ENCODE measurements at regions not wholly inside any gene's neighbourhood (a gene's known extent, or its start where the extent isn't known, plus 50 kb on each side); places are given as distances from the start of the nearest gene placed in this dataset.

GRCh38 chr20:4076671-4077070 is 61.3 kb upstream of the RNF24 start:
- peak; percentile 94 for DNase-seq (ENCODE audit: low read depth)
- H3K4me3 ChIP-seq (ENCODE audit: low read length) = no peak overlapping the region
- TF ChIP-seq CTCF (conservative IDR thresholded peaks at IDR 0.05; ENCODE audit: low read length) = no peak

GRCh38 chr20:4076033-4076432 is 60.7 kb upstream of the RNF24 start:
- TF ChIP-seq CTCF (conservative IDR thresholded peaks at IDR 0.05; ENCODE audit: low read length) = no peak
- H3K4me3 ChIP-seq (ENCODE audit: low read length) = no peak overlapping the region
- peak; percentile 19 for DNase-seq (ENCODE audit: low read depth)

GRCh38 chr20:4074877-4075455 is 59.6 kb upstream of the RNF24 start:
- H3K4me3 ChIP-seq (ENCODE audit: low read length) = no peak overlapping the region
- no peak for TF ChIP-seq CTCF (conservative IDR thresholded peaks at IDR 0.05; ENCODE audit: low read length)
- DNase-seq (ENCODE audit: low read depth) = no peak

- peak; percentile 25 for DNase-seq (ENCODE audit: low read depth)
- no peak overlapping the region for H3K4me3 ChIP-seq (ENCODE audit: low read length)
- no peak for TF ChIP-seq CTCF (conservative IDR thresholded peaks at IDR 0.05; ENCODE audit: low read length)
Measured at GRCh38 chr20:4073852-4074741, 58.7 kb upstream of the RNF24 start.

- no peak overlapping the region for H3K4me3 ChIP-seq (ENCODE audit: low read length)
- no peak for TF ChIP-seq CTCF (conservative IDR thresholded peaks at IDR 0.05; ENCODE audit: low read length)
- peak; percentile 33 for DNase-seq (ENCODE audit: low read depth)
Measured at GRCh38 chr20:4071178-4071693, 55.9 kb upstream of the RNF24 start.

- no peak for DNase-seq (ENCODE audit: low read depth)
- no peak overlapping the region for H3K4me3 ChIP-seq (ENCODE audit: low read length)
- TF ChIP-seq CTCF (conservative IDR thresholded peaks at IDR 0.05; ENCODE audit: low read length) = no peak
Measured at GRCh38 chr20:4070323-4071177, 55.2 kb upstream of the RNF24 start.

All from AG10803 (cell line).